SK-N-SH treated with all-trans-retinoic acid at 6 μM for 48 hours (cell line): ENCODE measurements at regions not wholly inside any gene's neighbourhood (a gene's known extent, or its start where the extent isn't known, plus 50 kb on each side); places are given as distances from the start of the nearest gene placed in this dataset.

Experiments used
- ATAC-seq: fragments of 200-7000 bp; cut with Tn5 transposase; 3 replicates; pipeline ENCODE4 v1.9.1; 2020; ENCODE audit warnings: mild to moderate bottlenecking, moderate library complexity
- ARNTL ChIP-seq: fragments of 450-650 bp; formaldehyde crosslinking; IDR thresholded peaks from 2 replicates; pipeline ENCODE4 v1.5.0; 2020; ENCODE audit warnings: low read depth, mild to moderate bottlenecking, moderate library complexity, borderline replicate concordance
- BACH2 ChIP-seq: fragments of 250-450 bp; sonication (Bioruptor Pico); IDR thresholded peaks from 2 replicates; pipeline ENCODE4 v1.9.0; 2021; ENCODE audit warnings: mild to moderate bottlenecking, borderline replicate concordance
- CSDC2 ChIP-seq: fragments of 250-450 bp; sonication (Bioruptor Pico); IDR thresholded peaks from 2 replicates; pipeline ENCODE4 v1.5.0; 2020; ENCODE audit warnings: mild to moderate bottlenecking, moderate library complexity
- ESRRG ChIP-seq: fragments of 250-450 bp; sonication (Bioruptor Pico); IDR thresholded peaks from 2 replicates; pipeline ENCODE4 v1.6.1; 2021; ENCODE audit warnings: mild to moderate bottlenecking
- GLIS3 ChIP-seq: fragments of 250-450 bp; sonication (Bioruptor Pico); IDR thresholded peaks from 2 replicates; pipeline ENCODE4 v1.5.0; 2020; ENCODE audit warnings: mild to moderate bottlenecking, moderate library complexity
- ISL1 ChIP-seq: fragments of 250-450 bp; sonication (Bioruptor Pico); IDR thresholded peaks from 2 replicates; pipeline ENCODE4 v2.1.2; 2022; ENCODE audit warnings: mild to moderate bottlenecking, moderate library complexity
- OSR1 ChIP-seq: fragments of 250-450 bp; sonication (Bioruptor Pico); IDR thresholded peaks from 2 replicates; pipeline ENCODE4 v1.8.0; 2022; ENCODE audit warnings: moderate library complexity, mild to moderate bottlenecking, inconsistent platforms
- PPARA ChIP-seq: fragments of 250-450 bp; sonication (Bioruptor Pico); IDR thresholded peaks from 2 replicates; pipeline ENCODE4 v1.5.0; 2020; ENCODE audit warnings: mild to moderate bottlenecking, borderline replicate concordance
- RARB ChIP-seq: fragments of 250-450 bp; sonication (Bioruptor Pico); IDR thresholded peaks from 2 replicates; pipeline ENCODE4 v1.8.0; 2021; ENCODE audit warnings: mild to moderate bottlenecking, moderate library complexity
- SNAI2 ChIP-seq: fragments of 250-450 bp; sonication (Bioruptor Pico); IDR thresholded peaks from 2 replicates; pipeline ENCODE4 v1.5.0; 2020; ENCODE audit warnings: mild to moderate bottlenecking, moderate library complexity
- TCF4 ChIP-seq: fragments of 250-450 bp; sonication (Bioruptor Pico); IDR thresholded peaks from 2 replicates; pipeline ENCODE4 v1.8.0; 2021; ENCODE audit warnings: mild to moderate bottlenecking, moderate library complexity, borderline replicate concordance
- TOX ChIP-seq: fragments of 250-450 bp; sonication (Bioruptor Pico); IDR thresholded peaks from 2 replicates; pipeline ENCODE4 v1.8.0; 2021; ENCODE audit warnings: mild to moderate bottlenecking, moderate library complexity, borderline replicate concordance
- ZC3H10 ChIP-seq: fragments of 250-450 bp; sonication (Bioruptor Pico); IDR thresholded peaks from 2 replicates; pipeline ENCODE4 v1.5.1; 2021; ENCODE audit warnings: mild to moderate bottlenecking, moderate library complexity
- ZFP3 ChIP-seq: fragments of 250-450 bp; sonication (Bioruptor Pico); IDR thresholded peaks from 2 replicates; pipeline ENCODE4 v1.5.0; 2020; ENCODE audit warnings: mild to moderate bottlenecking, moderate library complexity
- ZFP30 ChIP-seq: fragments of 450-650 bp; formaldehyde crosslinking; IDR thresholded peaks from 2 replicates; pipeline ENCODE4 v1.5.0; 2022; ENCODE audit warnings: mild to moderate bottlenecking, moderate library complexity
- ZNF565 ChIP-seq: fragments of 450-650 bp; formaldehyde crosslinking; conservative IDR thresholded peaks from 2 replicates; pipeline ENCODE4 v1.5.0; 2020; ENCODE audit warnings: low read depth, mild to moderate bottlenecking, moderate library complexity
- ZNF8 ChIP-seq: fragments of 450-650 bp; formaldehyde crosslinking; IDR thresholded peaks from 2 replicates; pipeline ENCODE4 v1.5.0; 2020; ENCODE audit warnings: mild to moderate bottlenecking, moderate library complexity
- TF ChIP-seq, protein P1 (sequence below): fragments of 250-450 bp; sonication (Bioruptor Pico); IDR thresholded peaks from 2 replicates; pipeline ENCODE4 v1.8.0; 2020; ENCODE audit warnings: mild to moderate bottlenecking, moderate library complexity, borderline replicate concordance
- TF ChIP-seq, protein P2 (sequence below): fragments of 250-450 bp; sonication (Bioruptor Pico); IDR thresholded peaks from 2 replicates; pipeline ENCODE4 v1.5.1; 2020; ENCODE audit warnings: low read depth, mild to moderate bottlenecking, moderate library complexity
- TF ChIP-seq, protein P3 (sequence below): fragments of 250-450 bp; sonication (Bioruptor Pico); IDR thresholded peaks from 2 replicates; pipeline ENCODE4 v1.5.1; 2021; ENCODE audit warnings: mild to moderate bottlenecking, moderate library complexity
- TF ChIP-seq, protein P4 (sequence below): fragments of 250-450 bp; sonication (Bioruptor Pico); IDR thresholded peaks from 2 replicates; pipeline ENCODE4 v1.8.0; 2021; ENCODE audit warnings: low read depth, mild to moderate bottlenecking, moderate library complexity, borderline replicate concordance

DNA sequence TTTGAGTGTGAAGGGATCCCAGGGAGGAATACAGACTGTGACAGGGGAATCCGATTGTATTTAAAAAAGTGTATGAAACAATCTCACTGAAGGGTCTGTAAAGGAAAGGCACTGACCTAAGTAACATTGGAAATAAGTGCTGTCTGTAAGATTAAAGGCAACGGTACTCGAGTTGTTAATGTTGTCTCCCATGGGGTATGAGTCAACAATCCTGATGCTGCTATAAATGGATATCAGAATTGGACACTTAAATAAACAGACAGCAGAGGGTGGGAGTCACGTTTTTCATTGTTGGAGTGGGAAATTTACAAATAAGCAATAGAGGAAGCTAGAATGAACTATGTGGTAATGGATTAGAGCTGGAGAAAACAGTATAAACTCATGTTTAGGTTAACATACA is 452.4 kb upstream of the RGPD4 start:
- no peak for ATAC-seq
- TF ChIP-seq CSDC2, result no peak
- TF ChIP-seq OSR1 (CRISPR knock-in tag), result no peak
- TF ChIP-seq TCF4 (CRISPR knock-in tag), result no peak
- TF ChIP-seq, protein P1, sequence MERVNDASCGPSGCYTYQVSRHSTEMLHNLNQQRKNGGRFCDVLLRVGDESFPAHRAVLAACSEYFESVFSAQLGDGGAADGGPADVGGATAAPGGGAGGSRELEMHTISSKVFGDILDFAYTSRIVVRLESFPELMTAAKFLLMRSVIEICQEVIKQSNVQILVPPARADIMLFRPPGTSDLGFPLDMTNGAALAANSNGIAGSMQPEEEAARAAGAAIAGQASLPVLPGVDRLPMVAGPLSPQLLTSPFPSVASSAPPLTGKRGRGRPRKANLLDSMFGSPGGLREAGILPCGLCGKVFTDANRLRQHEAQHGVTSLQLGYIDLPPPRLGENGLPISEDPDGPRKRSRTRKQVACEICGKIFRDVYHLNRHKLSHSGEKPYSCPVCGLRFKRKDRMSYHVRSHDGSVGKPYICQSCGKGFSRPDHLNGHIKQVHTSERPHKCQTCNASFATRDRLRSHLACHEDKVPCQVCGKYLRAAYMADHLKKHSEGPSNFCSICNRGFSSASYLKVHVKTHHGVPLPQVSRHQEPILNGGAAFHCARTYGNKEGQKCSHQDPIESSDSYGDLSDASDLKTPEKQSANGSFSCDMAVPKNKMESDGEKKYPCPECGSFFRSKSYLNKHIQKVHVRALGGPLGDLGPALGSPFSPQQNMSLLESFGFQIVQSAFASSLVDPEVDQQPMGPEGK (CRISPR knock-in tag), result no peak
- TF ChIP-seq PPARA (CRISPR knock-in tag), result no peak
- no peak for TF ChIP-seq BACH2 (CRISPR knock-in tag)
- no peak for TF ChIP-seq ARNTL (CRISPR knock-in tag)
- no peak for TF ChIP-seq ZFP3 (CRISPR knock-in tag)
- TF ChIP-seq ZC3H10 (CRISPR knock-in tag), result no peak
- no peak for TF ChIP-seq SNAI2 (CRISPR knock-in tag)
- TF ChIP-seq, protein P2, sequence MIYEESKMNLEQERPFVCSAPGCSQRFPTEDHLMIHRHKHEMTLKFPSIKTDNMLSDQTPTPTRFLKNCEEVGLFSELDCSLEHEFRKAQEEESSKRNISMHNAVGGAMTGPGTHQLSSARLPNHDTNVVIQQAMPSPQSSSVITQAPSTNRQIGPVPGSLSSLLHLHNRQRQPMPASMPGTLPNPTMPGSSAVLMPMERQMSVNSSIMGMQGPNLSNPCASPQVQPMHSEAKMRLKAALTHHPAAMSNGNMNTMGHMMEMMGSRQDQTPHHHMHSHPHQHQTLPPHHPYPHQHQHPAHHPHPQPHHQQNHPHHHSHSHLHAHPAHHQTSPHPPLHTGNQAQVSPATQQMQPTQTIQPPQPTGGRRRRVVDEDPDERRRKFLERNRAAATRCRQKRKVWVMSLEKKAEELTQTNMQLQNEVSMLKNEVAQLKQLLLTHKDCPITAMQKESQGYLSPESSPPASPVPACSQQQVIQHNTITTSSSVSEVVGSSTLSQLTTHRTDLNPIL (CRISPR knock-in tag), result no peak

DNA sequence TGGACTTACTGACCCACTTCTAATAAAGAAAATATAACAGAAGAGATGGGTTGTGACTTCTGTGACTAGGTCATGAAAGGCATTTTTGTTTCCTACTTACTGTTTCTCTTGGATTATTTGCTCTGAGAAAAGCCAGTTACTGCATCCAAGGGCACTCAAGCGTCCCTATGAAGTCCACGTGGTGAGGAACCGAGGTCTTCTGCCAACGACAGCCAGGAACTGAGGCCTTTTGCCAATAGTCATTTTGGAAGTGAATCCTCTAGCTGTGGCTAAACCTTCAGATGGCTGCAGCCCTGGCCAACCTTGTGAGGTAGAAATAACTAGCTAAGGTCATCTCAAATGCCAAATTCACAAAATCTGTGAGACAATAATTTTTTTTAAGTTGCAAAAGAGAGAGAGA is 449.8 kb upstream of the RGPD4 start:
- ATAC-seq, result no peak
- TF ChIP-seq ZFP30 (CRISPR knock-in tag), result no peak
- no peak for TF ChIP-seq PPARA (CRISPR knock-in tag)
- TF ChIP-seq ARNTL (CRISPR knock-in tag), result no peak
- no peak for TF ChIP-seq OSR1 (CRISPR knock-in tag)
- TF ChIP-seq ZFP3 (CRISPR knock-in tag), result no peak
- TF ChIP-seq CSDC2, result no peak
- no peak for TF ChIP-seq ESRRG
- TF ChIP-seq, protein P3, sequence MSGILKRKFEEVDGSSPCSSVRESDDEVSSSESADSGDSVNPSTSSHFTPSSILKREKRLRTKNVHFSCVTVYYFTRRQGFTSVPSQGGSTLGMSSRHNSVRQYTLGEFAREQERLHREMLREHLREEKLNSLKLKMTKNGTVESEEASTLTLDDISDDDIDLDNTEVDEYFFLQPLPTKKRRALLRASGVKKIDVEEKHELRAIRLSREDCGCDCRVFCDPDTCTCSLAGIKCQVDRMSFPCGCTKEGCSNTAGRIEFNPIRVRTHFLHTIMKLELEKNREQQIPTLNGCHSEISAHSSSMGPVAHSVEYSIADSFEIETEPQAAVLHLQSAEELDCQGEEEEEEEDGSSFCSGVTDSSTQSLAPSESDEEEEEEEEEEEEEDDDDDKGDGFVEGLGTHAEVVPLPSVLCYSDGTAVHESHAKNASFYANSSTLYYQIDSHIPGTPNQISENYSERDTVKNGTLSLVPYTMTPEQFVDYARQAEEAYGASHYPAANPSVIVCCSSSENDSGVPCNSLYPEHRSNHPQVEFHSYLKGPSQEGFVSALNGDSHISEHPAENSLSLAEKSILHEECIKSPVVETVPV (CRISPR knock-in tag), result no peak
- no peak for TF ChIP-seq ZNF565 (CRISPR knock-in tag)
- TF ChIP-seq, protein P1 (CRISPR knock-in tag), result no peak
- TF ChIP-seq, protein P4, sequence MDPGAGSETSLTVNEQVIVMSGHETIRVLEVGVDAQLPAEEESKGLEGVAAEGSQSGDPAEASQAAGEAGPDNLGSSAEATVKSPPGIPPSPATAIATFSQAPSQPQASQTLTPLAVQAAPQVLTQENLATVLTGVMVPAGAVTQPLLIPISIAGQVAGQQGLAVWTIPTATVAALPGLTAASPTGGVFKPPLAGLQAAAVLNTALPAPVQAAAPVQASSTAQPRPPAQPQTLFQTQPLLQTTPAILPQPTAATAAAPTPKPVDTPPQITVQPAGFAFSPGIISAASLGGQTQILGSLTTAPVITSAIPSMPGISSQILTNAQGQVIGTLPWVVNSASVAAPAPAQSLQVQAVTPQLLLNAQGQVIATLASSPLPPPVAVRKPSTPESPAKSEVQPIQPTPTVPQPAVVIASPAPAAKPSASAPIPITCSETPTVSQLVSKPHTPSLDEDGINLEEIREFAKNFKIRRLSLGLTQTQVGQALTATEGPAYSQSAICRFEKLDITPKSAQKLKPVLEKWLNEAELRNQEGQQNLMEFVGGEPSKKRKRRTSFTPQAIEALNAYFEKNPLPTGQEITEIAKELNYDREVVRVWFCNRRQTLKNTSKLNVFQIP (CRISPR knock-in tag), result no peak
- TF ChIP-seq BACH2 (CRISPR knock-in tag), result no peak
- TF ChIP-seq GLIS3 (CRISPR knock-in tag), result no peak
- TF ChIP-seq, protein P2 (CRISPR knock-in tag), result no peak
- no peak for TF ChIP-seq ZNF8 (CRISPR knock-in tag)
- no peak for TF ChIP-seq TOX (CRISPR knock-in tag)

DNA sequence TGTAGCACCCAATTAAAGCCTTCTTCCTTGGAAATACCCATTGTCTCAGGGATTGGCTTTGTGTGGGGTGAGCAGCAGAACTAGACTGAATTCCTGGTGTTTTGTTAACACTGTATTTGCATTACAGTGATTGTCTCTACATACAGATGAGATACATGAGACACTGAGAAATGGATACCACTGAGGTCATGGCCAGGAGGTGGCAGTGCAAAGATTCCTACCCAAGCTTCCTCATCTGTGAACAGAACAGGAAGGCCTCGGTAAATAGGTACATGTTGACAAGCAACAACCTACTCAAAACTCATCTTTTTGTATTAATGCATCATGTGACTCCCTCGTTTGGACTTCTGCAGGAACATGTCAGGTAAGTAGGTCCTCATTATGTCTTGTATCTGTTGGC is 445.8 kb upstream of the RGPD4 start:
- ATAC-seq, result no peak
- TF ChIP-seq ARNTL (CRISPR knock-in tag) (no peak), RARB (CRISPR knock-in tag) (no peak), CSDC2 (no peak), ZNF565 (CRISPR knock-in tag) (no peak), OSR1 (CRISPR knock-in tag) (no peak), GLIS3 (CRISPR knock-in tag) (no peak), ISL1 (CRISPR knock-in tag) (no peak), TCF4 (CRISPR knock-in tag) (no peak)
- TF ChIP-seq, protein P2 (CRISPR knock-in tag), result no peak
- TF ChIP-seq, protein P1 (CRISPR knock-in tag), result no peak
- TF ChIP-seq, protein P3 (CRISPR knock-in tag), result no peak
